Nephron (organoid): ENCODE measurements at regions not wholly inside any gene's neighbourhood (a gene's known extent, or its start where the extent isn't known, plus 50 kb on each side); places are given as distances from the start of the nearest gene placed in this dataset.

Experiments
- H3K27ac Mint-ChIP-seq, 3 experiments: 2 replicates each; pipeline ENCODE4 v1.8.0; 2020; ENCODE audit warnings: mixed read lengths in 3 of 3, mild to moderate bottlenecking in 2 of 3, moderate library complexity in 1 of 3
- H3K27me3 Mint-ChIP-seq: 2 replicates; pipeline ENCODE4 v1.8.0; 2021; ENCODE audit warnings: low read depth, mild to moderate bottlenecking, moderate library complexity, mixed read lengths
- H3K36me3 Mint-ChIP-seq: 2 replicates; pipeline ENCODE4 v1.8.0; 2020; ENCODE audit warnings: low read depth, mixed read lengths
- H3K4me1 Mint-ChIP-seq: 2 replicates; pipeline ENCODE4 v1.8.0; 2020; ENCODE audit warnings: mixed read lengths
- H3K4me3 Mint-ChIP-seq, 3 experiments: 2 replicates each; pipeline ENCODE4 v1.8.0; 2020; ENCODE audit warnings: mild to moderate bottlenecking in 3 of 3, mixed read lengths in 3 of 3, moderate library complexity in 2 of 3
- H3K9me3 Mint-ChIP-seq: 2 replicates; pipeline ENCODE4 v1.8.0; 2020; ENCODE audit warnings: mixed read lengths
- TF ChIP-seq, protein P1 (sequence below), 3 experiments: fragments of 200-600 bp; sonication (generic); IDR thresholded peaks; one replicate each; pipeline ENCODE4 v1.5.0; 2021; ENCODE audit warnings: antibody characterized with exemption in 3 of 3; ENCODE audit not compliant: unreplicated experiment in 3 of 3

- Mint-ChIP-seq H3K4me3 (no peak overlapping the region), H3K27ac (no peak overlapping the region), H3K4me1 (peaks cover 6% of the 10 kb centered on the region), H3K27me3 (no peaks in the 10 kb centered on the region), H3K36me3 (no peaks in the 10 kb centered on the region), H3K9me3 (no peaks in the 10 kb centered on the region)
- TF ChIP-seq, protein P1, sequence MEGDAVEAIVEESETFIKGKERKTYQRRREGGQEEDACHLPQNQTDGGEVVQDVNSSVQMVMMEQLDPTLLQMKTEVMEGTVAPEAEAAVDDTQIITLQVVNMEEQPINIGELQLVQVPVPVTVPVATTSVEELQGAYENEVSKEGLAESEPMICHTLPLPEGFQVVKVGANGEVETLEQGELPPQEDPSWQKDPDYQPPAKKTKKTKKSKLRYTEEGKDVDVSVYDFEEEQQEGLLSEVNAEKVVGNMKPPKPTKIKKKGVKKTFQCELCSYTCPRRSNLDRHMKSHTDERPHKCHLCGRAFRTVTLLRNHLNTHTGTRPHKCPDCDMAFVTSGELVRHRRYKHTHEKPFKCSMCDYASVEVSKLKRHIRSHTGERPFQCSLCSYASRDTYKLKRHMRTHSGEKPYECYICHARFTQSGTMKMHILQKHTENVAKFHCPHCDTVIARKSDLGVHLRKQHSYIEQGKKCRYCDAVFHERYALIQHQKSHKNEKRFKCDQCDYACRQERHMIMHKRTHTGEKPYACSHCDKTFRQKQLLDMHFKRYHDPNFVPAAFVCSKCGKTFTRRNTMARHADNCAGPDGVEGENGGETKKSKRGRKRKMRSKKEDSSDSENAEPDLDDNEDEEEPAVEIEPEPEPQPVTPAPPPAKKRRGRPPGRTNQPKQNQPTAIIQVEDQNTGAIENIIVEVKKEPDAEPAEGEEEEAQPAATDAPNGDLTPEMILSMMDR (IDR thresholded peaks at IDR 0.05; ENCODE audit: unreplicated experiment in 3 of 3), result no peak
These were observed 249.3 kb upstream of the KRR1 start for GRCh38 chr12:75760573-75761294.

- peaks cover 5% of the 10 kb centered on the region for H3K4me1 Mint-ChIP-seq
- no peaks in the 10 kb centered on the region for H3K36me3 Mint-ChIP-seq
- no peaks in the 10 kb centered on the region for H3K27me3 Mint-ChIP-seq
- TF ChIP-seq, protein P1 (IDR thresholded peaks at IDR 0.05; ENCODE audit: unreplicated experiment in 3 of 3), result no peak
- H3K4me3 Mint-ChIP-seq, result no peak overlapping the region
- no peaks in the 10 kb centered on the region for H3K9me3 Mint-ChIP-seq
- H3K27ac Mint-ChIP-seq, result no peak overlapping the region
These were observed 248.6 kb upstream of the KRR1 start for GRCh38 chr12:75759842-75760572.

DNA sequence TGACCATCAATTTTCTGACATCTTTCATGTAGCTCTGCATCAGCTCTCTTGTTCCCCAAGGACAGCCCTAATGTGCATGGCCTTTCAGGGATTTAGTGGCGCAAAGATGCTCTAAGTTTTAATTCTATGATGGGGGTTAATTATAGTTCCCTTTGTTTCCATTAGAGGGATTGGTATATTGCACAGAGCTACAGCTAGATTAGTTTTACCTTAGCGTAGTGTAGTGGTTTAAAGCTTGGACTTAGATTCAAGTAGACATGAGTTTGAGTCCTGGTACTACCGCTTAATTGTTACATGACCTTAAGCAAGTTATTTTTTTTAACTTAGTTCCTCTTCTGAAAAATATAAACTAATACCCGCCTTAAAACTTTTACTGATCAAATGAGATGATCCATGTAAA is 247.8 kb upstream of the KRR1 start:
- Mint-ChIP-seq H3K27me3 (no peaks in the 10 kb centered on the region), H3K4me3 (no peak overlapping the region), H3K27ac (no peak overlapping the region), H3K4me1 (peaks cover 5% of the 10 kb centered on the region), H3K9me3 (no peaks in the 10 kb centered on the region), H3K36me3 (no peaks in the 10 kb centered on the region)
- TF ChIP-seq, protein P1 (IDR thresholded peaks at IDR 0.05; ENCODE audit: unreplicated experiment in 3 of 3), result no peak

DNA sequence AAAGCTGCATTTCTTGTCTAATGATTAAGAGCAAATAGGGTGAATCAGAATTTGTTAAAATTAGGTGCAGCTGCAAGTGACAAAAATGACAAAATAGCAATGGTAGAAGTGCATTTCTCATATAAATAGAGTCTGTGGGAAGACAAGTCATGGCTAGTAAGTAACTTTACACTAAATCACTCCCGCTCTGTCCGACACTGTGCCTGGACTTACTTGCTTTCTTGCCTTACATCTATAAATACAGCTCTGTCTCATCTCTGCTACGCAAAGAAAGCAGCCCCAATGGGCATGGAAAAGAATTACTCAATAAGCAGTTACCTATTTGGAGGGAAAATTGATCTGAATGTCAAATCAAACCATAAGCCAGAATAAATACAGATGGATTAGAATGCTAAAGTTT is 245.4 kb upstream of the KRR1 start:
- Mint-ChIP-seq H3K4me1 (peaks cover 5% of the 10 kb centered on the region), H3K4me3 (no peak overlapping the region), H3K9me3 (no peaks in the 10 kb centered on the region), H3K36me3 (no peaks in the 10 kb centered on the region), H3K27me3 (no peaks in the 10 kb centered on the region), H3K27ac (no peak overlapping the region)
- TF ChIP-seq, protein P1 (IDR thresholded peaks at IDR 0.05; ENCODE audit: unreplicated experiment in 3 of 3), result no peak

DNA sequence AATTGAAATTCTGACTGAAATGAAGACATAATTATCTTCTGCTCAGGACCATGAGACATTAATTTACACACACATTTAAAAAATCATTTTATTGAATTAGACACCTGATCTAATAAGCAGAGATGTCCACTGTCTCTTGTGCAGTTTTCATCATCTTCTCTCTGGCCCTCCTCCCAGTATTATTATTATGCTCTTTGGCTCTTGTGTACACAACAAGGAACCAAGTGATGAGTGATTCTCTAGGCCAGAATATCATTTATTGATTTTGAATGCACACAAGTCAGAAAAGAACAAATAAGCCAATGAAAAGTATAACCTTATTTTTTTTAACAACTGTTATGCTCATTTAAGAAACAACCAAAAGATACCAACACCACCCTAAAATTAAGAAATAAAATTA is 244.7 kb upstream of the KRR1 start:
- Mint-ChIP-seq H3K4me1 (peaks cover 5% of the 10 kb centered on the region), H3K27ac (no peak overlapping the region), H3K36me3 (no peaks in the 10 kb centered on the region), H3K9me3 (no peaks in the 10 kb centered on the region), H3K4me3 (no peak overlapping the region), H3K27me3 (no peaks in the 10 kb centered on the region)
- TF ChIP-seq, protein P1 (IDR thresholded peaks at IDR 0.05; ENCODE audit: unreplicated experiment in 3 of 3), result no peak
